ENCODE measurements at regions not wholly inside any gene's neighbourhood (a gene's known extent, or its start where the extent isn't known, plus 50 kb on each side); places are given as distances from the start of the nearest gene placed in this dataset.

- TF ChIP-seq CTCF (IDR thresholded peaks at IDR 0.05): no peak
- TF ChIP-seq EZH2 (IDR thresholded peaks at IDR 0.05; ENCODE audit: borderline replicate concordance, insufficient read depth, low read depth, low read length, poor library complexity, severe bottlenecking): no peak
Observed at GRCh38 chr3:42013691-42014457, 52.0 kb upstream of the ULK4 start.
